Suprapubic skin (tissue), 4 donors: ENCODE measurements at regions not wholly inside any gene's neighbourhood (a gene's known extent, or its start where the extent isn't known, plus 50 kb on each side); places are given as distances from the start of the nearest gene placed in this dataset.
"Not testable (repeated sequence)": the region's sequence is repeated elsewhere in the genome, so short reads cannot be mapped to it uniquely, and the experiment has no call there.

ENCODE experiments used
- DNase-seq, 2 donors: peaks; one replicate each; pipeline ENCODE4 v3.0.0-alpha.2; 2019; ENCODE audit warnings: low spot score in 2 of 2
- H3K27ac ChIP-seq: fragments of 200-600 bp; sonication (generic); one replicate; pipeline ENCODE4 v1.5.1; 2019
- H3K27me3 ChIP-seq: fragments of 200-600 bp; sonication (generic); one replicate; pipeline ENCODE4 v1.5.1; 2019
- H3K36me3 ChIP-seq: fragments of 200-600 bp; sonication (generic); one replicate; pipeline ENCODE4 v1.5.1; 2019
- H3K4me1 ChIP-seq: fragments of 200-600 bp; sonication (generic); one replicate; pipeline ENCODE4 v1.5.1; 2019
- H3K4me3 ChIP-seq: fragments of 200-600 bp; sonication (generic); one replicate; pipeline ENCODE4 v1.5.1; 2019; ENCODE audit warnings: mild to moderate bottlenecking
- H3K9me3 ChIP-seq: fragments of 200-600 bp; sonication (generic); one replicate; pipeline ENCODE4 v1.5.1; 2019
- CTCF ChIP-seq, 2 donors: fragments of 200-600 bp in 1 of 2; fragments of 450-650 bp in 1 of 2; sonication (generic) in 1 of 2; IDR thresholded peaks; one replicate each; pipeline ENCODE4 v1.5.1; 2016 to 2019; ENCODE audit warnings: antibody characterized with exemption in 2 of 2, mild to moderate bottlenecking in 1 of 2, moderate library complexity in 1 of 2
- EP300 ChIP-seq: sonication (generic); formaldehyde crosslinking; IDR thresholded peaks from one replicate; pipeline ENCODE4 v1.6.1; 2017; ENCODE audit warnings: antibody characterized with exemption
- POLR2A ChIP-seq, 2 donors: fragments of 450-650 bp; IDR thresholded peaks; one replicate each; pipeline ENCODE4 v1.6.1; 2017; ENCODE audit warnings: antibody characterized with exemption in 2 of 2, mild to moderate bottlenecking in 2 of 2, moderate library complexity in 2 of 2
- POLR2AphosphoS5 ChIP-seq, 3 donors: sonication (generic); formaldehyde crosslinking; IDR thresholded peaks; one replicate each; pipeline ENCODE4 v1.6.1; 2017; ENCODE audit warnings: antibody characterized with exemption in 3 of 3
- WGBS: methylation state at CpG from one replicate; pipeline ENCODE4 v1.1.5; 2018; 5-methylcytosine and 5-hydroxymethylcytosine counted together

DNA sequence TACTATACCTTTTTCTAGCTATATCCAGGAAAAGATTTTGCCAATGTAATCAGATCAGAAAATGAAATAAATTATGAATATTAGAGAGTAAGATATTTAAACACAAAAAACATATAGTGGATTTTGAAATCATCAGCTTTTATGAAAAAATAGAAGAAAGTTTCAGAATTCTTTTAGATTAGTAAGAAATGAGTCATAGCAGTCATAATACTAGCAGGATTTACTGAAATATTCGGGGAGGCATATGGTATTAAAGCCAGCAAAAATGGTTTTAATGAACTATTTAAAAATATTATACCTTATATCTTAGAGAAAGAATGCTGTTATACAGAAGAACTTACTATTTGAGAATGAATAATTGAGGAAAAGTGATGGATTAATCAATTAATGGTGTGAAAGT, 303.6 kb upstream of the NUDT12 start:
- WGBS: 82% methylated on average over 1 of the region's 1 CpG
- TF ChIP-seq EP300 (no peak), POLR2AphosphoS5 (IDR thresholded peaks at IDR 0.05) (no peak), CTCF (IDR thresholded peaks at IDR 0.05) (no peak), POLR2A (IDR thresholded peaks at IDR 0.05) (no peak)
- H3K27me3 ChIP-seq: no peaks in the 10 kb centered on the region

GRCh38 chr5:103862398-103862797, 299.8 kb upstream of the NUDT12 start:
- H3K36me3 ChIP-seq: no peaks in the 10 kb centered on the region
- 81% methylated on average over 3 of the region's 3 CpGs for WGBS
- no peak for DNase-seq

More for the DNA sequence above, 303.6 kb upstream of the NUDT12 start:
- no peak overlapping the region for H3K4me3 ChIP-seq
- H3K27ac ChIP-seq: no peak overlapping the region
- H3K36me3 ChIP-seq: no peaks in the 10 kb centered on the region
- H3K4me1 ChIP-seq: no peaks in the 10 kb centered on the region
- no peaks in the 10 kb centered on the region for H3K9me3 ChIP-seq
- DNase-seq: no peak

GRCh38 chr5:103860327-103860726, 297.7 kb upstream of the NUDT12 start:
- 71% methylated on average over 3 of the region's 3 CpGs for WGBS
- H3K9me3 ChIP-seq: no peaks in the 10 kb centered on the region
- H3K4me1 ChIP-seq: no peaks in the 10 kb centered on the region
- no peak for TF ChIP-seq EP300
- TF ChIP-seq CTCF (IDR thresholded peaks at IDR 0.05): no peak
- no peak for TF ChIP-seq POLR2A (IDR thresholded peaks at IDR 0.05)
- TF ChIP-seq POLR2AphosphoS5 (IDR thresholded peaks at IDR 0.05): no peak
- H3K4me3 ChIP-seq: no peak overlapping the region
- no peaks in the 10 kb centered on the region for H3K36me3 ChIP-seq
- no peak for DNase-seq
- no peak overlapping the region for H3K27ac ChIP-seq
- H3K27me3 ChIP-seq: no peaks in the 10 kb centered on the region

More at GRCh38 chr5:103862398-103862797, 299.8 kb upstream of the NUDT12 start:
- Histone ChIP-seq H3K9me3 (no peaks in the 10 kb centered on the region), H3K4me1 (no peaks in the 10 kb centered on the region), H3K4me3 (no peak overlapping the region), H3K27me3 (no peaks in the 10 kb centered on the region), H3K27ac (no peak overlapping the region)
- TF ChIP-seq EP300 (no peak), POLR2A (IDR thresholded peaks at IDR 0.05) (no peak), POLR2AphosphoS5 (IDR thresholded peaks at IDR 0.05) (no peak), CTCF (IDR thresholded peaks at IDR 0.05) (no peak)

DNA sequence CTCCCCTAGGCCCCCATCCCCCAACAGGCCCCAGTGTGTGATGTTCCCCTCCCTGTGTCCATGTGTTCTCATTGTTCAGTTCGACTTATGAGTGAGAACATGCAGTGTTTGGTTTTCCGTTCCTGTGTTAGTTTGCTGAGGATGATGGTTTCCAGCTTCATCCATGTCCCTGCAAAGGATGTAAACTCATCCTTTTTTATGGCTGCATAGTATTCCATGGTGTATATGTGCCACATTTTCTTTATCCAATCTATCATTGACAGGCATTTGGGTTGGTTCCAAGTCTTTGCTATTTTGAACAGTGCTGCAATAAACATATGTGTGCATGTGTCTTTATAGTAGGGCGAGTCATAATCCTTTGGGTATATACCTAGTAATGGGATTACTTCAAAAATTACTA, 295.8 kb upstream of the NUDT12 start:
- not testable (repeated sequence) for H3K36me3 ChIP-seq, H3K27me3 ChIP-seq, H3K9me3 ChIP-seq, DNase-seq, H3K4me3 ChIP-seq, H3K27ac ChIP-seq, H3K4me1 ChIP-seq
- WGBS: 93% methylated on average over 3 of the region's 3 CpGs

- no peaks in the 10 kb centered on the region for H3K4me1 ChIP-seq
- no peak for TF ChIP-seq POLR2A (IDR thresholded peaks at IDR 0.05)
- H3K36me3 ChIP-seq: no peaks in the 10 kb centered on the region
- DNase-seq: no peak
- no peak overlapping the region for H3K4me3 ChIP-seq
- H3K27me3 ChIP-seq: no peaks in the 10 kb centered on the region
- H3K27ac ChIP-seq: no peak overlapping the region
- 89% methylated on average over 1 of the region's 1 CpG for WGBS
- H3K9me3 ChIP-seq: no peaks in the 10 kb centered on the region
Observed at GRCh38 chr5:103851091-103851490, 288.5 kb upstream of the NUDT12 start.

DNA sequence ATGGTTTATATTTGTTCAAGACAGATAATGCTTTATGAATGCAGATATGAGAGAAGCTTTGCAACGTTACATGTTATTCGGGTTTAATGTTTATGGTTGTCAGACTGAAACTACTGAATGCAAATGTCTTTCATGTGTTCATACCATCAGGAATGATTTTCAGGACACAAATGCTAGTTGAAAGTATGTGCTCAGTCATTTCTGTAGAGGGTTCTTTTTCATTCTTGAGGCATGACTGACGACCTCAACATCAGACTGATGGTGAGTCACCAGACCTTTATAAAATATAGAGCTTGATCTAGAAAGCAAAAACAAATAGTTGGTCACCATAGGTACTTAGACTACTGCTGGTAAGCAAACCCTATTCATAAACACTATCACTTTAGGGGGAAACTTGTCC, 287.3 kb upstream of the NUDT12 start:
- H3K27me3 ChIP-seq: no peaks in the 10 kb centered on the region
- no peaks in the 10 kb centered on the region for H3K36me3 ChIP-seq
- no peak for DNase-seq
- H3K27ac ChIP-seq: no peak overlapping the region
- 72% methylated on average over 3 of the region's 3 CpGs for WGBS
- H3K4me3 ChIP-seq: no peak overlapping the region
- TF ChIP-seq EP300 (no peak), POLR2A (IDR thresholded peaks at IDR 0.05) (no peak), POLR2AphosphoS5 (IDR thresholded peaks at IDR 0.05) (no peak), CTCF (IDR thresholded peaks at IDR 0.05) (no peak)
- H3K4me1 ChIP-seq: no peaks in the 10 kb centered on the region
- H3K9me3 ChIP-seq: no peaks in the 10 kb centered on the region
